Fibroblast of lung (primary cell): ENCODE measurements at regions not wholly inside any gene's neighbourhood (a gene's known extent, or its start where the extent isn't known, plus 50 kb on each side); places are given as distances from the start of the nearest gene placed in this dataset.

Experiments used
- CTCF ChIP-seq, 2 donors: IDR thresholded peaks in 1 of 2; conservative IDR thresholded peaks in 1 of 2; 1 replicate in 1 of 2; 2 replicates in 1 of 2; pipeline ENCODE4 v1.5.1; 2011 to 2012; ENCODE audit warnings: low read length in 2 of 2, control low read depth in 1 of 2, inconsistent platforms in 1 of 2, low read depth in 1 of 2, mild to moderate bottlenecking in 1 of 2
- EZH2 ChIP-seq: IDR thresholded peaks from 2 replicates; pipeline ENCODE4 v1.5.1; 2012; ENCODE audit warnings: low read length, control low read depth, mild to moderate bottlenecking; ENCODE audit errors: missing control alignments

GRCh38 chr12:46107591-46107990 lies 117.2 kb upstream of the SCAF11 start:
- no peak for TF ChIP-seq CTCF (conservative IDR thresholded peaks at IDR 0.05 in 1 of 2, IDR thresholded peaks at IDR 0.05 in 1 of 2; ENCODE audit: low read depth in 1 of 2, low read length in 2 of 2)
- no peak for TF ChIP-seq EZH2
